CD8-positive, alpha-beta memory T cell (primary cell): ENCODE measurements at regions not wholly inside any gene's neighbourhood (a gene's known extent, or its start where the extent isn't known, plus 50 kb on each side); places are given as distances from the start of the nearest gene placed in this dataset.
A peak's percentile ranks its signal among the peaks of the same experiment; 100 is the strongest.
"Not testable (repeated sequence)": the region's sequence is repeated elsewhere in the genome, so short reads cannot be mapped to it uniquely, and the experiment has no call there.

Source experiments
- CTCF ChIA-PET: fragments of 350-600 bp; sonication (Branson Sonifier 250); formaldehyde crosslinking; loops from one replicate; lab custom pipeline; 2021; ENCODE audit warnings: antibody characterized with exemption; lab: Charles Lee
- POLR2A ChIA-PET: fragments of 350-600 bp; sonication (Branson Sonifier 250); formaldehyde crosslinking; loops from one replicate; lab custom pipeline; 2021; ENCODE audit warnings: antibody characterized with exemption; lab: Charles Lee
- DNase-seq, 5 donors: peaks; one replicate each; pipeline versions ENCODE4 v3.0.0 to v3.0.0-alpha.2; 2020 to 2022; ENCODE audit warnings: mixed read lengths in 1 of 5
- H3K27ac ChIP-seq: one replicate; pipeline ENCODE4 v1.7.0; 2013; ENCODE audit warnings: low read depth, mild to moderate bottlenecking, low read length, moderate library complexity
- H3K27me3 ChIP-seq: 2 replicates; pipeline ENCODE4 v1.7.0; 2013; ENCODE audit warnings: low read length, mild to moderate bottlenecking; ENCODE audit not compliant: insufficient read depth, poor library complexity, severe bottlenecking
- H3K36me3 ChIP-seq: 2 replicates; pipeline ENCODE4 v1.7.0; 2013; ENCODE audit warnings: mild to moderate bottlenecking, low read length, moderate library complexity; ENCODE audit not compliant: insufficient read depth
- H3K4me1 ChIP-seq: 2 replicates; pipeline ENCODE4 v1.7.0; 2013; ENCODE audit warnings: mild to moderate bottlenecking, low read length, moderate library complexity; ENCODE audit not compliant: insufficient read depth
- H3K4me3 ChIP-seq: 2 replicates; pipeline ENCODE4 v1.7.0; 2013; ENCODE audit warnings: mild to moderate bottlenecking, low read length
- H3K9me3 ChIP-seq: 2 replicates; pipeline ENCODE4 v1.7.0; 2013; ENCODE audit warnings: mild to moderate bottlenecking, low read length
- H3K27ac Mint-ChIP-seq, 8 donors: one replicate each; pipeline ENCODE4 v1.8.0; 2020 to 2021; ENCODE audit warnings: mixed read lengths in 8 of 8, mild to moderate bottlenecking in 6 of 8, inconsistent platforms in 3 of 8, moderate library complexity in 3 of 8
- H3K27me3 Mint-ChIP-seq, 2 donors: one replicate each; pipeline ENCODE4 v1.8.0; 2020 to 2021; ENCODE audit warnings: mixed read lengths in 2 of 2, mild to moderate bottlenecking in 1 of 2, moderate library complexity in 1 of 2
- H3K36me3 Mint-ChIP-seq, 3 donors: one replicate each; pipeline ENCODE4 v1.8.0; 2020 to 2021; ENCODE audit warnings: mixed read lengths in 3 of 3, inconsistent platforms in 1 of 3, mild to moderate bottlenecking in 1 of 3
- H3K4me1 Mint-ChIP-seq, 3 donors: one replicate each; pipeline ENCODE4 v1.8.0; 2020 to 2021; ENCODE audit warnings: mixed read lengths in 3 of 3, inconsistent platforms in 1 of 3, mild to moderate bottlenecking in 1 of 3
- H3K4me3 Mint-ChIP-seq, 7 donors: one replicate each; pipeline ENCODE4 v1.8.0; 2020 to 2021; ENCODE audit warnings: mixed read lengths in 7 of 7, mild to moderate bottlenecking in 6 of 7, moderate library complexity in 4 of 7, inconsistent platforms in 2 of 7
- H3K9me3 Mint-ChIP-seq, 5 donors: one replicate each; pipeline ENCODE4 v1.8.0; 2020 to 2022; ENCODE audit warnings: mixed read lengths in 5 of 5, mild to moderate bottlenecking in 3 of 5, moderate library complexity in 2 of 5, inconsistent platforms in 1 of 5

DNA sequence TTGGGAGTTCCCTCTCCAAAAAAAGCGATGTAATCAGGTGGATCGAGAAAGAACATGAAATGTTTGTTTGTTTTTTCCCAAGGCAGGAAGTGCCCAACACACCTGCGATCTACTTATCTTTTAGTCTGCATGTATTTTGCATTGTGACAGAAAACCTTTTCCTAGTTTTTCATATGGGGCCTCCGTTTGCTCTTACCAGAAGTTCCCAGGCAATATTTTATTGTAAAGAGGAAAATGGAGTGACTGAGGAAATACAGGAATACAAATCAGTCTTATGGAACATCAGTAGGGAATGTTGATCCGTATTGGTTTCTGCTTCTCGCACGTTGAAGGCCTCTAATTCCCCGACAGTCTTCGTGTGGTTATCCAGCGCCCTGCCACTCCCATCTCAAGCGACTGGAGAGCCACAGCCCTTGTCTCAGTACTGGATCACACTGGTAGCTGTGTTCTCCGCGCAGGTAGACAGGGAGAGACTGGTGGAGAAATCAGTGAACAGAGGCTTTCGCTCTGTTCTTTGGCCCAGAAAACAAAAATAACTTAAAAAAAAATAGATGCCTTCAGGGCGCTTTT lies 107.4 kb downstream of the TRIM27 start:
- H3K27me3 ChIP-seq, result peaks cover 68% of the 10 kb centered on the region
- H3K4me3 Mint-ChIP-seq, result no peak overlapping the region
- H3K36me3 ChIP-seq, result no peaks in the 10 kb centered on the region

DNA sequence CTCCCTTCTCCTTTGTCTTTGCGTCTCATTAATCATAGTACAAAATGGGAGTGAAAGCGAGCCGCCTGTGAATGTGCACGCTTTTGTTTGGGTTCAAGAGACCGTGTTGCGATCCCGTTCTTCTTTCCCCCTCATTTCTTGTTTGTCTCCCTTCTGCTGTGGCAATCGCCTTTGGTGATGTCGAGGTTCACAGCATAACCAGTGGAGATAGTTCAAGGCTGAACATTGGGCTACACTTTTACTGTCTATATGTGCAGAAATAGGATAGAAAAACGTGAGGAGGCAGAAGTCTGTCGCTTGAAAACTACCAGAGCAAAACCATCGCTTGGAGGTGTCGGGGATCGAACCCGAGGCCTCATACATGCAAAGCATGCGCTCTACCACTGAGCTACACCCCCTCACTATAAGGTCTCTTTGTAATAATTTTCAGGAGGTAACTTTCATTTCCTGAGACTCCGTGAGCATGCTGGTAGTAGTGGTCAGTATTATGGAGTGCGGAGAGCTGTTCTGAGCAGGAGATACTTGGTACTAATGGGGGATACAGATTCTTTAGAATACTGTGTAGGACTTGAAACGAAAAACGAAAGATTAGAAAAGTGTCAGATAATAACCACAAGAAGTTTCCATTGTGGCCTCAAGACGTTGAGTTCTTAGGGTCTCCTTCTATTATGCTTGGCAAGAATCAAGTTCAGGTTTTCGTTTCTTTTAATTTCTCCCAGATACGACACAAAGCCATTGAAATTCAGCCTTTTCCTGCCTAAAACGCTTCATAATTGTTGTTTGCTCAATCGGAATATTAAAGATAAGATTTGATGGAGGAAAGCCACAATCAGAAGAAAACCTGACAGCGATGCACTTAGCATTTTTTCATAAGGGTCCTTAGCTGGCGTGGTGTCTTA lies 106.6 kb downstream of the TRIM27 start:
- ChIA-PET POLR2A (no interaction called here), CTCF (no interaction called here)
- Mint-ChIP-seq H3K27me3 (peaks cover 85 to 93% of the 10 kb centered on the region in 2 donors), H3K27ac (peak overlapping the region in 1 of 8 donors; percentile 39), H3K4me3 (peak overlapping the region in 1 of 7 donors; percentile 46), H3K9me3 (peaks cover 6 to 35% (median 34%) of the 10 kb centered on the region in 5 donors), H3K4me1 (peaks cover 5 to 10% (median 10%) of the 10 kb centered on the region in 3 donors), H3K36me3 (peaks cover 0 to 4% (median 2%) of the 10 kb centered on the region in 3 donors)
- Histone ChIP-seq H3K27ac (peak overlapping the region; percentile 33), H3K9me3 (no peaks in the 10 kb centered on the region), H3K36me3 (no peaks in the 10 kb centered on the region), H3K4me3 (no peak overlapping the region), H3K27me3 (peaks cover 61% of the 10 kb centered on the region), H3K4me1 (no peaks in the 10 kb centered on the region)
- DNase-seq, result no peak

More for the DNA sequence above, 107.4 kb downstream of the TRIM27 start:
- Histone ChIP-seq H3K4me1 (no peaks in the 10 kb centered on the region), H3K4me3 (no peak overlapping the region), H3K9me3 (no peaks in the 10 kb centered on the region), H3K27ac (peak overlapping the region; percentile 33)
- ChIA-PET POLR2A (no interaction called here), CTCF (no interaction called here)
- Mint-ChIP-seq H3K36me3 (peaks cover 0 to 4% (median 2%) of the 10 kb centered on the region in 3 donors), H3K27me3 (peaks cover 86 to 94% of the 10 kb centered on the region in 2 donors), H3K9me3 (peaks cover 8 to 38% (median 36%) of the 10 kb centered on the region in 5 donors), H3K27ac (peak overlapping the region in 1 of 8 donors; percentile 61), H3K4me1 (peaks cover 5 to 10% (median 10%) of the 10 kb centered on the region in 3 donors)
- no peak for DNase-seq

DNA sequence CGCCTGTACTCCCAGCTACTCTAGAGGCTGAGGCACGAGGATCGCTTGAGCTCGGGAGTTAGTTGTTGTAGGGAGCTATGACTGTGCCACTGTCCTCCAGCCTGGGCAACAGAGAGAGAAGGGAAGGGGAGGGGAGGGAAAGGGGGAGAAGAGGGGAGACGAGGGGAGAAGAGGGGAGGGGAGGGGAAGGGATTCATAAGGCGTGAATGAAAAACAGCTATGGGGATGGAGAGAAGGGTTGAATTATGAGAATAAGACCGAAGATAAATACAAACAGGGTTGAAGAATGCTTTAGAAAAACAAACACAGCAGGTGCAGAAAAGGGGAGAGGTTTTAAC lies 106.0 kb downstream of the TRIM27 start:
- Histone ChIP-seq H3K9me3 (no peaks in the 10 kb centered on the region), H3K4me3 (no peak overlapping the region), H3K4me1 (no peaks in the 10 kb centered on the region), H3K36me3 (no peaks in the 10 kb centered on the region), H3K27ac (no peak overlapping the region), H3K27me3 (peaks cover 57% of the 10 kb centered on the region)
- peaks cover 5 to 10% (median 10%) of the 10 kb centered on the region in 3 donors for H3K4me1 Mint-ChIP-seq
- no peak for DNase-seq
- H3K9me3 Mint-ChIP-seq, result peaks cover 0 to 30% (median 28%) of the 10 kb centered on the region in 5 donors
- H3K4me3 Mint-ChIP-seq, result peak overlapping the region in 1 of 7 donors; percentile 46
- H3K36me3 Mint-ChIP-seq, result peaks cover 0 to 4% (median 2%) of the 10 kb centered on the region in 3 donors
- H3K27ac Mint-ChIP-seq, result peak overlapping the region in 1 of 8 donors; percentile 21
- ChIA-PET POLR2A (no interaction called here), CTCF (no interaction called here)
- peaks cover 83 to 89% of the 10 kb centered on the region in 2 donors for H3K27me3 Mint-ChIP-seq

DNA sequence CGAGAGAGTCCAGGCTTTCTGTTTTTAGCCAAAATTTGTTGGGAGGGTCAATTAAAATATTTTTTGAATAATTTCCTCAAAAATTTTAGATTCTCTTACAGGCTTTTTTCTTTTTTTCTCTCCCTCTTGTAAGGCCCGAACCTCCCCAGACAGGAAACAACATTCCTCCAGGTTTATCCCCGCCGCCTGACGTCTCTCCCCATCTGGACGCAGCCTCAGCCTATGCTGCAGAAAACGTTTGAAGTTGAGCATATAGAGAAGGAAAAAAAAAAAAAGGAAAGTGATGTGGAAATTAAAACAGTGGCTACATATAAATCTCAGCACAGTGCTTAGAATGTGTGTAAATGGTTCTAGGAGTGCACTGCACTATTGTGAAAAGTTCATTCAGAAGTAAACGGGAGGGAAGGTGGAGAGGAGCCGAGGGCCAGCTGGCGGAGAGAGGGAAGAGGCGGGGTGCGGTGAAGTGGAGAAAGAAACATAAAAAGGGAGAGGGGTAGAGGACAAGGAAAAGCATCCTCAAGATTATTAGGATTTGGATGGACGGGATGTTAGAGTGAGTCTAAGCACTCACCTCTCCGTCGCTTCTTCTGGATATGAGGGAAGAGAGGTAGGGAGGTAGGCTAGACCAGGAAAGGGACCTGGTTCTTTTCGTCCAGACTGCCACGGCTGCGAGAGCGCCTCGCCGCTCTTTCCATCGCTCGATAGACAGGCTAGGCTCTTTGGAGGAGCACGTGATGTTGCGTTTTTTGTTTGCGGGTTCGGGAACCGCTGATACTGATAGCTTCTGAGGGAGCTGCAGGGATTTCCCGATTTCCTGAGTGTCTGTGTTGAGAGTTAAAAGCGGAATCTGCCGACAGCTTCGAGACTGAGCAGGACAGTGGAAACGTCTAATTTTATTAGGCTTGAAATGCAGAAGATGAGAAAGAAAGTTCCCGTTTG lies 98.7 kb downstream of the TRIM27 start:
- no peak for DNase-seq
- Histone ChIP-seq H3K9me3 (no peaks in the 10 kb centered on the region), H3K27me3 (peaks cover 52% of the 10 kb centered on the region), H3K27ac (no peak overlapping the region), H3K4me3 (no peak overlapping the region), H3K4me1 (no peaks in the 10 kb centered on the region), H3K36me3 (no peaks in the 10 kb centered on the region)
- Mint-ChIP-seq H3K36me3 (no peaks in the 10 kb centered on the region), H3K27me3 (peaks cover 74 to 89% of the 10 kb centered on the region in 2 donors), H3K27ac (peak overlapping the region in 2 of 8 donors; percentile 2), H3K4me1 (peaks cover 8 to 12% (median 10%) of the 10 kb centered on the region in 3 donors), H3K9me3 (peaks cover 0 to 12% (median 8%) of the 10 kb centered on the region in 5 donors), H3K4me3 (peak overlapping the region in 4 of 7 donors; percentile 4 to 65 (median 10))
- CTCF ChIA-PET, result interaction anchor here (3.5 kb wide), 1 partner anchor 12 kb away, joined by 14 read pairs; no protein-coding TSS in a partner anchor
- POLR2A ChIA-PET, result no interaction called here

DNA sequence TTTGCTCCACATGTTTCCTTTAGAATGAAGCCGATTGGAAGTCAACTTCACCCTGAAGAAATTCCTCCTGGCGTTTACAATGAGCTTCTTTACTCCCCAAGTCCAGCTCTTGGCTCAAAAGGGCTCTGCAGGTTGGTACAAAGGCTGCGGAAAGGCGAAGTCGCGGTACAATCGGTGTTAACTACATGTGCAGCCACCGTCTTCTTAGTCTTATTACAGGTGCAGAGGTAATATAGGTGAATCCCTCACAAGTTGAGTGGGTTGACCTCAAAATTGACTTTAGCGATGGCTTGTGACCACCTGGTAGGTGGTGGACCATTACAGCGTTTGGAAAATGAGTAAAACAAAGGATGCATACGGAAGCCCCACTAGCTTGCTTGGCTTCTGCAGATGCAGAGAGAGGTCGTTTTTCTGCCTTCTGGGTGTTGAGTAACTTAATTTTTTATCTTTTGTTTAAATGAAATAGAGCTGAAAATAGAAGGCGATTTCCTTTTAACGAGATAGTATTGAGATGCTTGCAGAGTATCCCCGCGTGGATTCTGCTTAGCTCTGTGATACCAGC lies 98.0 kb downstream of the TRIM27 start:
- Mint-ChIP-seq H3K4me3 (peak overlapping the region in 3 of 7 donors; percentile 14 to 65 (median 38)), H3K36me3 (no peaks in the 10 kb centered on the region), H3K27ac (no peak overlapping the region), H3K9me3 (peaks cover 0 to 14% (median 10%) of the 10 kb centered on the region in 5 donors), H3K4me1 (peaks cover 8 to 12% (median 10%) of the 10 kb centered on the region in 3 donors), H3K27me3 (peaks cover 80 to 93% of the 10 kb centered on the region in 2 donors)
- H3K27ac ChIP-seq, result no peak overlapping the region
- H3K36me3 ChIP-seq, result no peaks in the 10 kb centered on the region
- no peaks in the 10 kb centered on the region for H3K9me3 ChIP-seq
- H3K27me3 ChIP-seq, result peaks cover 52% of the 10 kb centered on the region
- H3K4me1 ChIP-seq, result no peaks in the 10 kb centered on the region
- no peak for DNase-seq
- ChIA-PET CTCF (interaction anchor here (3.5 kb wide), 1 partner anchor 11 kb away, joined by 14 read pairs; no protein-coding TSS in a partner anchor), POLR2A (no interaction called here)
- H3K4me3 ChIP-seq, result no peak overlapping the region

DNA sequence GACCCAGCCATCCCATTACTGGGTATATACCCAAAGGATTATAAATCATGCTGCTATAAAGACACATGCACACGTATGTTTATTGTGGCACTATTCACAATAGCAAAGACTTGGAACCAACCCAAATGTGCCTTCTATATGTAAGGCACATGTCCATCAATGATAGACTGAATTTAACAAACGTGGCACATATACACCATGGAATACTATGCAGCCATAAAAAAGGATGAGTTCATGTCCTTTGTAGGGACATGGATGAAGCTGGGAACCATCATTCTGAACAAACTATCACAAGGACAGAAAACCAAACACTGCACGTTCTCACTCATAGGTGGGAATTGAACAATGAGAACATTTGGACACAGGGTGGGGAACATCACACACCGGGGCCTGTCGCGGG lies 92.1 kb downstream of the TRIM27 start:
- H3K4me1 ChIP-seq, H3K27ac Mint-ChIP-seq, H3K4me3 Mint-ChIP-seq, H3K9me3 ChIP-seq, H3K4me1 Mint-ChIP-seq, CTCF ChIA-PET, H3K27ac ChIP-seq, H3K36me3 ChIP-seq, H3K9me3 Mint-ChIP-seq, H3K36me3 Mint-ChIP-seq, DNase-seq, POLR2A ChIA-PET, H3K4me3 ChIP-seq: not testable (repeated sequence)
- peaks cover 14% of the 10 kb centered on the region for H3K27me3 ChIP-seq
- peaks cover 47 to 66% of the 10 kb centered on the region in 2 donors for H3K27me3 Mint-ChIP-seq

DNA sequence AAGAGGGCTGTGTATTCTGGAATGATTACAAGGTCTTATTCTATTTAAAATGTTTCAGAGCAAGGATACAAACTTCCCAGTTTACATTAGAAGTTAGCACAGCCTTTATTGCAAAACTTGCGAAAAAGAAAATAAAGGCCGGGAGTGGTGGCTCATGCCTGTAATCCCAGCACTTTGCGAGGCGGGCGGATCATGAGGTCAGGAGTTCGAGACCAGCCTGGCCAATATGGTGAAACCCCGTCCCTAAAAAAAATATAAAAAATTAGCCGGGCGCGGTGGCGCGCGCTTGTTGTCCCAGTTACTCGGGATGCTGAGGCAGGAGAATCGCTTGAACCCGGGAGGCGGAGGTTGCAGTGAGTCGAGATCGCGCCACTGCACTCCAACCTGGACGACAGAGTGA lies 87.1 kb downstream of the TRIM27 start:
- peaks cover 22 to 28% (median 25%) of the 10 kb centered on the region in 3 donors for H3K4me1 Mint-ChIP-seq
- ChIA-PET CTCF (interaction anchor here (0.6 to 10.0 kb wide), 29 partner anchors 10 to 753 kb away, joined by 3 to 153 read pairs (median 8); no protein-coding TSS in a partner anchor), POLR2A (interaction anchor here (0.6 to 2.5 kb wide), 6 partner anchors 29 to 1106 kb away, joined by 3 to 16 read pairs (median 11); partner anchors contain the start of gene TRIM27)
- peak overlapping the region in 1 of 7 donors; percentile 6 for H3K4me3 Mint-ChIP-seq
- peak overlapping the region in 1 of 8 donors; percentile 19 for H3K27ac Mint-ChIP-seq
- H3K27me3 ChIP-seq, H3K4me1 ChIP-seq, H3K36me3 Mint-ChIP-seq, H3K9me3 ChIP-seq, H3K27ac ChIP-seq, H3K36me3 ChIP-seq, H3K4me3 ChIP-seq, H3K9me3 Mint-ChIP-seq, DNase-seq: not testable (repeated sequence)
- peaks cover 28 to 39% of the 10 kb centered on the region in 2 donors for H3K27me3 Mint-ChIP-seq
